ENCODE measurements at regions not wholly inside any gene's neighbourhood (a gene's known extent, or its start where the extent isn't known, plus 50 kb on each side); places are given as distances from the start of the nearest gene placed in this dataset.

GRCh38 chr2:129277585-129277981 lies 701.9 kb upstream of the RAB6C start:
- no peak for TF ChIP-seq CTCF (conservative IDR thresholded peaks at IDR 0.05)
- no peak overlapping the region for H3K27ac ChIP-seq

GRCh38 chr2:129281791-129282530 lies 697.5 kb upstream of the RAB6C start:
- no peak for TF ChIP-seq CTCF (conservative IDR thresholded peaks at IDR 0.05)
- H3K27ac ChIP-seq, result no peak overlapping the region

- TF ChIP-seq CTCF (conservative IDR thresholded peaks at IDR 0.05), result no peak
- peak overlapping the region; percentile 45 for H3K27ac ChIP-seq
These were observed 694.5 kb upstream of the RAB6C start for GRCh38 chr2:129285012-129285411.

GRCh38 chr2:129293326-129293725 lies 686.1 kb upstream of the RAB6C start:
- H3K27ac ChIP-seq, result no peak overlapping the region
- TF ChIP-seq CTCF (conservative IDR thresholded peaks at IDR 0.05), result no peak

- H3K27ac ChIP-seq, result no peak overlapping the region
- no peak for TF ChIP-seq CTCF (conservative IDR thresholded peaks at IDR 0.05)
These were observed 683.1 kb upstream of the RAB6C start for GRCh38 chr2:129296396-129296795.

- no peak overlapping the region for H3K27ac ChIP-seq
- TF ChIP-seq CTCF (conservative IDR thresholded peaks at IDR 0.05), result no peak
These were observed 682.7 kb upstream of the RAB6C start for GRCh38 chr2:129296806-129297205.

GRCh38 chr2:129297430-129297829 lies 682.0 kb upstream of the RAB6C start:
- H3K27ac ChIP-seq, result no peak overlapping the region

More at GRCh38 chr2:129297430-129297829, 682.0 kb upstream of the RAB6C start:
- TF ChIP-seq CTCF (conservative IDR thresholded peaks at IDR 0.05), result no peak

All from VCaP (cell line).